Keratinocyte (primary cell): ENCODE measurements at regions not wholly inside any gene's neighbourhood (a gene's known extent, or its start where the extent isn't known, plus 50 kb on each side); places are given as distances from the start of the nearest gene placed in this dataset.
A peak's percentile ranks its signal among the peaks of the same experiment; 100 is the strongest.

Experiments used
- CTCF ChIP-seq, 3 experiments: IDR thresholded peaks in 1 of 3; conservative IDR thresholded peaks in 1 of 3; optimal IDR thresholded peaks in 1 of 3; 2 replicates in 2 of 3; 3 replicates in 1 of 3; pipeline versions ENCODE3 to v1.5.1; 2011; ENCODE audit warnings: low read length in 3 of 3, mild to moderate bottlenecking in 3 of 3, moderate library complexity in 2 of 3, control low read depth in 1 of 3, inconsistent platforms in 1 of 3; ENCODE audit not compliant: insufficient read depth in 2 of 3; ENCODE audit errors: extremely low read depth in 1 of 3
- EZH2 ChIP-seq: IDR thresholded peaks from one replicate; pipeline ENCODE4 v1.6.1; 2012; ENCODE audit warnings: inconsistent platforms, mild to moderate bottlenecking, low read length, moderate library complexity

- TF ChIP-seq CTCF (optimal IDR thresholded peaks at IDR 0.05 in 1 of 3, IDR thresholded peaks at IDR 0.05 in 1 of 3, conservative IDR thresholded peaks at IDR 0.05 in 1 of 3; ENCODE audit: extremely low read depth in 1 of 3, insufficient read depth in 2 of 3, low read length in 3 of 3) (peak; percentile 87 to 92 (median 91)), EZH2 (no peak)
Measured at GRCh38 chr18:50507120-50507590, 52.7 kb upstream of the MAPK4 start.
